NB4 (cell line): ENCODE measurements at regions not wholly inside any gene's neighbourhood (a gene's known extent, or its start where the extent isn't known, plus 50 kb on each side); places are given as distances from the start of the nearest gene placed in this dataset.
A peak's percentile ranks its signal among the peaks of the same experiment; 100 is the strongest.
"Not testable (repeated sequence)": the region's sequence is repeated elsewhere in the genome, so short reads cannot be mapped to it uniquely, and the experiment has no call there.

ENCODE experiments used
- DNase-seq: peaks from one replicate; pipeline ENCODE4 v3.0.0; 2010; ENCODE audit warnings: low read depth
- H3K4me3 ChIP-seq: one replicate; pipeline ENCODE4 v1.5.1; 2011; ENCODE audit warnings: mild to moderate bottlenecking, low read depth, low read length, moderate library complexity
- MAX ChIP-seq: IDR thresholded peaks from 2 replicates; pipeline ENCODE4 v1.6.1; 2011; ENCODE audit warnings: low read depth, low read length
- MYC ChIP-seq: IDR thresholded peaks from 2 replicates; pipeline ENCODE4 v1.6.1; 2011; ENCODE audit warnings: low read depth, low read length
- POLR2A ChIP-seq: IDR thresholded peaks from 2 replicates; pipeline ENCODE4 v1.6.1; 2011; ENCODE audit warnings: mild to moderate bottlenecking; ENCODE audit not compliant: insufficient read length; ENCODE audit errors: extremely low read depth
- TF ChIP-seq, protein P1 (sequence below): IDR thresholded peaks from one replicate; pipeline ENCODE4 v1.5.1; 2012; ENCODE audit warnings: low read depth, low read length

GRCh38 chr4:13678186-13678924 is 50.8 kb upstream of the BOD1L1 start:
- no peak overlapping the region for H3K4me3 ChIP-seq
- TF ChIP-seq MYC (no peak), MAX (no peak), POLR2A (no peak)
- TF ChIP-seq, protein P1, sequence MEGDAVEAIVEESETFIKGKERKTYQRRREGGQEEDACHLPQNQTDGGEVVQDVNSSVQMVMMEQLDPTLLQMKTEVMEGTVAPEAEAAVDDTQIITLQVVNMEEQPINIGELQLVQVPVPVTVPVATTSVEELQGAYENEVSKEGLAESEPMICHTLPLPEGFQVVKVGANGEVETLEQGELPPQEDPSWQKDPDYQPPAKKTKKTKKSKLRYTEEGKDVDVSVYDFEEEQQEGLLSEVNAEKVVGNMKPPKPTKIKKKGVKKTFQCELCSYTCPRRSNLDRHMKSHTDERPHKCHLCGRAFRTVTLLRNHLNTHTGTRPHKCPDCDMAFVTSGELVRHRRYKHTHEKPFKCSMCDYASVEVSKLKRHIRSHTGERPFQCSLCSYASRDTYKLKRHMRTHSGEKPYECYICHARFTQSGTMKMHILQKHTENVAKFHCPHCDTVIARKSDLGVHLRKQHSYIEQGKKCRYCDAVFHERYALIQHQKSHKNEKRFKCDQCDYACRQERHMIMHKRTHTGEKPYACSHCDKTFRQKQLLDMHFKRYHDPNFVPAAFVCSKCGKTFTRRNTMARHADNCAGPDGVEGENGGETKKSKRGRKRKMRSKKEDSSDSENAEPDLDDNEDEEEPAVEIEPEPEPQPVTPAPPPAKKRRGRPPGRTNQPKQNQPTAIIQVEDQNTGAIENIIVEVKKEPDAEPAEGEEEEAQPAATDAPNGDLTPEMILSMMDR = no peak
- peak; percentile 46 for DNase-seq

DNA sequence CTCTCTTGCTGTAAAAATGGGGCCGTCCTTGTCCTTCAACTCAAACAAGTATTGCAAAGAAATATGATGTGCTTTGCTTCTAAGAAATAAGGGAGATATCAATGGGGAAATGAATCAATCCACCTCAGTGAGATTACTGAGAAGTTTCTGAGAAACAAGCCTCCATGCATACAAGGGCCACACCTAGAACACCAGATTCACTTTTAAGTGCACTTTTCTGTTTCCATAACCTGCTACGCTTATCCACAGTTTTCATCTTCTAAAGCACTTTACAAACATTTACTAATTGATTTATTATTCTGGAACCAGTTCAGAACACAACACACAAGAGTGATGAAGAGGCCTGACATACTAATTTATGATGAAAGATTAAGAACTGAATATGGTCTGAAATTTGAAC is 54.0 kb upstream of the BOD1L1 start:
- no peak overlapping the region for H3K4me3 ChIP-seq
- DNase-seq = no peak
- TF ChIP-seq MYC (no peak), MAX (no peak), POLR2A (no peak)
- TF ChIP-seq, protein P1 = no peak

DNA sequence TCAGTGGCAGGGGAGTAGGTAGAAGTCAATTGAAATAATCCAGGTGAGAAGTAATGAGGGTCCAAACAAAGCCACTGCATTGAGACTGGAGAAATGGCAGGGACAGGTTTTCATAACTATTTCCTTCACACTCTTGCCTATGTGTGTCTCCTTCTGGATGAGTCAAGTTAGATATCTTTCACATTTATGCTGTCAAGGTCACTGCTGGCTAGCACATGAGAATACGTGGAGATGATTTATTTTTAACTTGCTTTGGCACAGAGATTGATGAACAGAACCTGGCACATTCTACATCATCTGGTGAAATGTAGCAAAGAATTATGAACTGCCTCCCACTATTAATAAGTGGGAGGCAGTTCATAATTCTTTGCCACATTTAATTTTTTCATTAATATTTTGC is 66.7 kb upstream of the BOD1L1 start:
- TF ChIP-seq, protein P1 = no peak
- TF ChIP-seq MAX (no peak), POLR2A (no peak), MYC (no peak)
- no peak for DNase-seq
- H3K4me3 ChIP-seq = no peak overlapping the region

GRCh38 chr4:13698296-13698695 is 70.8 kb upstream of the BOD1L1 start:
- no peak for DNase-seq
- no peak for TF ChIP-seq MYC
- no peak for TF ChIP-seq POLR2A
- TF ChIP-seq, protein P1 = no peak
- TF ChIP-seq MAX = no peak
- no peak overlapping the region for H3K4me3 ChIP-seq

DNA sequence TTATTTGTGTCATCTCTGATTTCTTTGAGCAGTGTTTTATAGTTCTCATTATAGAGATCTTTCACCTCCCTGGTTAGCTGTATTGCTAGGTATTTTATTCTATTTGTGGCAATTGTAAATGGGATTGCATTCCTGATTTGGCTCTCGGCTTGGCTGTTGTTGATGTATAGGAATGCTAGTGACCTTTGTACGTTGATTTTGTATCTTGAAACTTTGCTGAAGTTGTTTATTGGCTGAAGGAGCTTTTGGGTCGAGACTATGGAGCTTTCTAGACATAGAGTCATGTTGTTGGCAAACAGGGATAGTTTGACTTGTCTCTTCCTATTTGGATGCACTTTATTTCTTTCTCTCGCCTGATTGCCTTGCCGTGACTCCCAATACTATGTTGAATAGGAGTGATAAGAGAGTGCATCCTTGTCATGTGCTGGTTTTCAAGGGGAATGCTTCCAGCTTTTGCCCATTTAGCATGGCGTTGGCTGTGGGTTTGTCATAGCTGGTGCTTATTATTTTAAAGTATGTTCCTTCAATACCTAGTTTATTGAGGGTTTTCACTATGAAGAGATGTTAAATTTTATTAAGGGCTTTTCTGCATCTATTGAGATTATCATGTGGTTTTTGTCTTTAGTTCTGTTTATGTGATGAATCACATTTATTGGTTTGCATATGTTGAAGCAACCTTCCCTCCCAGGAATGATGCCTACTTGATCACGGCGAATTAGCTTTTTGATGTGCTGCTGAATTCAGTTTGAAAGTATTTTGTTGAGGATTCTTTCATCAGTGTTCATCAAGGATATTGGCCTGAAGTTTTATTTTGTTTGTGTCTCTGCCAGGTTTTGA is 72.7 kb upstream of the BOD1L1 start:
- TF ChIP-seq, protein P1 = no peak
- TF ChIP-seq MYC (no peak), POLR2A (no peak), MAX (no peak)
- no peak for DNase-seq
- no peak overlapping the region for H3K4me3 ChIP-seq

- not testable (repeated sequence) for H3K4me3 ChIP-seq, DNase-seq
These were observed 73.3 kb upstream of the BOD1L1 start for GRCh38 chr4:13700858-13701140.
